ENCODE measurements at regions not wholly inside any gene's neighbourhood (a gene's known extent, or its start where the extent isn't known, plus 50 kb on each side); places are given as distances from the start of the nearest gene placed in this dataset.

DNA sequence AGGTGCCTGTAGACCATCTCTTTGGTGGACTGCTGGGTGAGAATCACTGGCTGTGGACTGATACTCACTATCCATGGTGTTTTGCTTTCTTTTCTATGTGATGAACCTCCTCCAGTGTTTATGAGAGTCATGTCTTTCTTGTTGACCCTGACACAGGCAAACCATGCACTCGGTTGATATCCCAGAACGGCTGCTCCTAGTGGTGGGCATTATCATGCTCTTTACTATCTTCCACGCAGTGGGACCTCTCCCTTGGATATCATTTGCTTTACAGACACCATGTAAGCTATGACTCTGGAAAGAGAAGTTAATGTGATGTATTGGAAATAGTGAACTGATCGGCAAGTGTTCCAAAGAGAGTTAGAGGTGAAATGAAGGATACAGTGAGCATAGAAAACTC, 1455.6 kb downstream of the BRINP3 start:
- no peak for TF ChIP-seq CTCF (IDR thresholded peaks at IDR 0.05; ENCODE audit: insufficient read depth, missing control alignments)
- FAIRE-seq: no peak

DNA sequence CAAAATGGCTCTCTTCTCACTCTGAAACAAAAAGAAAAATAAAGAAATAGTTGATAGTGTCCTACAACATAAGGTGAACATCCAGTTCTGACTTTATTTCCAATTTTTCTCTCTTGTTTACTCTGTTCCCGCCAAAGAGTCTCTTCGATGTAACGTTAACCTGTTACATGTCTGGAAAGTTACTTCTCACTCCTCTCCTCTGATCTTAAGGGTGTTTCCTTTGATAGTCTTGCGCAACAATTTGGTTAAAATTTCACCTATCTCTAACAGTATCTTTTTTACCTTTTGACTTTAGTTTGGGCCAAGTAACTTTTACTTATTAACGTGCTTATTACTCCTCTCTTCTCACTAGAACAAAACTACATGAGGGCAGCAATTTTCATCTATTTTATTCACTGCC, 1450.2 kb downstream of the BRINP3 start:
- no peak for TF ChIP-seq CTCF (IDR thresholded peaks at IDR 0.05; ENCODE audit: insufficient read depth, missing control alignments)
- DNase-seq (ENCODE audit: insufficient read length, low spot score): no peak
- FAIRE-seq: peak; percentile 81

More for the DNA sequence above, 1455.6 kb downstream of the BRINP3 start:
- no peak for DNase-seq (ENCODE audit: insufficient read length, low spot score)

DNA sequence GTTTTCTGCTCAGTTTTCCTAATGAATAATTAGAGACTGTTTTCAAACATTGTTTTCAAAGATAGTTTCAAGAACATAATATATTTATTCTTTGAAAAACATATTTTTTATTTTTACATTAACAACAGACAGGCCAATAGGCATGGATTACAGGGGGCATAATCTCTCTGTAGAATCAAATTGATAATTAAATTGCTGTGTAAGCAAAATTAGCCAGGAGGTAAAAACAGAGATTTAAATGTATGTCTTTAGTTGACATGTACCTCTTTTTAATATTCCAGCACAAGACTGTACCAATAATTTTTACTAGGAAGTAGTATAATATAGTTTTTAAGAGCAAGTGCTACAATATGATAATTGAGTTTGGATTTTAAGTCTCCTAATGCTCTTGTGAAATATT, 1444.5 kb downstream of the BRINP3 start:
- no peak for TF ChIP-seq CTCF (IDR thresholded peaks at IDR 0.05; ENCODE audit: insufficient read depth, missing control alignments)
- no peak for FAIRE-seq

GRCh38 chr1:189036628-189037027, 1441.0 kb downstream of the BRINP3 start:
- no peak for FAIRE-seq
- TF ChIP-seq CTCF (IDR thresholded peaks at IDR 0.05; ENCODE audit: insufficient read depth, missing control alignments): no peak
- no peak for DNase-seq (ENCODE audit: insufficient read length, low spot score)

More for the DNA sequence above, 1444.5 kb downstream of the BRINP3 start:
- DNase-seq (ENCODE audit: insufficient read length, low spot score): no peak

DNA sequence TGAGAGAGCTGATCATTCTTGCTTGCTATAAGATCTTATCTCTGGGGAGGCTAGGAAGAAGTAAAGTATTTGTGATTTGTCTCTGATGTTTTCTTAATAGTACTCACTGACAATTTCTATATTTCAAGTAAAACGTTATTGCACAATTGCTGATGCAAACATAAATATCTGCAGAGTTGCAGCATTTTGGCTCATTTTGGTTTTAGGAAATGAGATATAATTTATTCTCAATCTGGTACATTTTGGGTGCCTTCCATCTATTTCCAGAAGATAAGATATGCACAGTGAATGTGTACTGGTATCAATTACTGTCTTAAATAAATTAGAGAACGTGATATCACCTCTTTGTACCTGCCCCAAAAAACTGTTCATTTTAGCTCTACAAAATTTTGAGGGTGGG, 1431.5 kb downstream of the BRINP3 start:
- DNase-seq (ENCODE audit: insufficient read length, low spot score) (no peak), FAIRE-seq (no peak)
- no peak for TF ChIP-seq CTCF (IDR thresholded peaks at IDR 0.05; ENCODE audit: insufficient read depth, missing control alignments)

DNA sequence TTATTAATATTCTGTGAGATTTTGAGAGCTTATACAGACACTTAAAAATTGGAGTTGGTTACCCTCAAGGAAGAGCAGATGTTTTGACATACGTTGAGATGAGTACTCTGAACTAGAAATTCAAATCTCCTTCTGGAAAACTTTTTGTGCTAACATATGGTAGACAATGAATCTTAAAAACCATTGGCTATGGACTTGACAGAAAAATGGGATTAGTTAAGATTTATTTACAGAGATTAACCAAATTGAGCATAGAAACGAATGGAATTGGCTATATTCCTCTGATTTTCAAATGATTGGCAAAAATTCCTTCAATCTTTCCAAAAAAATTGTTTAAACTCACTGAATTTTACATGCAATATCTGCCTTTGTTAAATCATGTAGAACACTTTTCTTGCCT, 1392.9 kb downstream of the BRINP3 start:
- FAIRE-seq (peak; percentile 94), DNase-seq (ENCODE audit: insufficient read length, low spot score) (no peak)
- no peak for TF ChIP-seq CTCF (IDR thresholded peaks at IDR 0.05; ENCODE audit: insufficient read depth, missing control alignments)

- DNase-seq (ENCODE audit: insufficient read length, low spot score) (no peak), FAIRE-seq (peak; percentile 85)
- TF ChIP-seq CTCF (IDR thresholded peaks at IDR 0.05; ENCODE audit: insufficient read depth, missing control alignments): no peak
These were observed 1373.7 kb downstream of the BRINP3 start for GRCh38 chr1:189103956-189104355.

Measured in D721Med (cell line).